ENCODE measurements at regions not wholly inside any gene's neighbourhood (a gene's known extent, or its start where the extent isn't known, plus 50 kb on each side); places are given as distances from the start of the nearest gene placed in this dataset.

DNA sequence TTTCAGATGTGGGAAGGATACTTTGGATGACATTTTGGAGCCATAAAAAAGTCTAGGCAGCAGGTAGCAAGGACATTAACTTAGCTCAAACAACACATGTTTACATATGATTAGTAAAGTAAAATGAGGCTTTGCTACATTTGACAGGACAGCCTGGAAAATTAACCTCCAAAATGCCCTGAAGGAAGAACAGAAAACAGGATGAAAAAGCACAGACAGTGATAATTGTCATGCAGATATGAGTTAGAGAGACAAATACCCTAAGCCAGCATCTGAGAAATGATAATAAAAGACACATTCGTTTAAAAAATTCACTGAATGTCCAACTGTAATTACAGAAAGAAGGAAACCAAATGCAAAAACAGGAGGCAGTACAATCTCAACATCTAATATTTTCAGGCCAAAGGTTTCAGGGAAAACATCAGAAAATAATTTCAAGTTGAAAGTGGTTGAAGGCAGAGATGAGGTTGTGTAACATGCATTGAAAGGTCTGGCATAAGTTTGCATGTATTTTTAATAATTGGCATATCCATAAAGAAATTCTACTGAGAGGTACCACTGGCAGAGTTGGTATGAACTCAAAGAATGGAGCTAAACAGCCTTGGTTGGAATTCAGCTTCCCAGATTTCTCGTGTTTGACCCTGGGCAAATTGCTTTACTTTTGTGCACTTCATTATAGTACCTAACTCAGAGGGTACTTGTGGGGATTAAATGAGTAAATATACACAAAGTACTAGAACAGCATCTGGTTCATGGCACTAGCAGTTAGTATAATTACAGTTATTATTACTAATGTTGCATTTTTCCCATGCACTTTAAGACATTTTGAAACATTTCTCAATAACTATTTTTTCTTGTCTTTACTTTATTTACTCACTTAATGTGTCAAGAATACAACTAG is 54.4 kb upstream of the MAP9 start:
- intact Hi-C loops (cut with DNase I, micrococcal nuclease) = no loop called here
- POLR2A ChIA-PET = no interaction called here
- Mint-ChIP-seq H3K27me3 (no peaks in the 10 kb centered on the region), H3K27ac (no peak overlapping the region), H3K4me1 (ENCODE audit: low read depth) (no peaks in the 10 kb centered on the region), H3K4me3 (no peak overlapping the region), H3K36me3 (ENCODE audit: low read depth) (no peaks in the 10 kb centered on the region), H3K9me3 (peaks cover 2% of the 10 kb centered on the region)
- CTCF ChIA-PET = no interaction called here
- TF ChIP-seq, protein P1, sequence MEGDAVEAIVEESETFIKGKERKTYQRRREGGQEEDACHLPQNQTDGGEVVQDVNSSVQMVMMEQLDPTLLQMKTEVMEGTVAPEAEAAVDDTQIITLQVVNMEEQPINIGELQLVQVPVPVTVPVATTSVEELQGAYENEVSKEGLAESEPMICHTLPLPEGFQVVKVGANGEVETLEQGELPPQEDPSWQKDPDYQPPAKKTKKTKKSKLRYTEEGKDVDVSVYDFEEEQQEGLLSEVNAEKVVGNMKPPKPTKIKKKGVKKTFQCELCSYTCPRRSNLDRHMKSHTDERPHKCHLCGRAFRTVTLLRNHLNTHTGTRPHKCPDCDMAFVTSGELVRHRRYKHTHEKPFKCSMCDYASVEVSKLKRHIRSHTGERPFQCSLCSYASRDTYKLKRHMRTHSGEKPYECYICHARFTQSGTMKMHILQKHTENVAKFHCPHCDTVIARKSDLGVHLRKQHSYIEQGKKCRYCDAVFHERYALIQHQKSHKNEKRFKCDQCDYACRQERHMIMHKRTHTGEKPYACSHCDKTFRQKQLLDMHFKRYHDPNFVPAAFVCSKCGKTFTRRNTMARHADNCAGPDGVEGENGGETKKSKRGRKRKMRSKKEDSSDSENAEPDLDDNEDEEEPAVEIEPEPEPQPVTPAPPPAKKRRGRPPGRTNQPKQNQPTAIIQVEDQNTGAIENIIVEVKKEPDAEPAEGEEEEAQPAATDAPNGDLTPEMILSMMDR (IDR thresholded peaks at IDR 0.05) = no peak
- H3K4me3 ChIP-seq (ENCODE audit: low read length) = no peak overlapping the region
- H3K4me1 ChIP-seq (ENCODE audit: insufficient read depth, low read length) = no peaks in the 10 kb centered on the region
- peaks cover 3 to 4% of the 10 kb centered on the region in 2 experiments for H3K9me3 ChIP-seq (ENCODE audit: control insufficient read depth in 1 of 2, insufficient read depth in 1 of 2, low read length in 2 of 2)
- ATAC-seq (ENCODE audit: poor library complexity) (no peak), DNase-seq (no peak)
- H3K27ac ChIP-seq (ENCODE audit: low read depth in 1 of 2, low read length in 2 of 2) = no peak overlapping the region
- no peaks in the 10 kb centered on the region for H3K36me3 ChIP-seq (ENCODE audit: insufficient read depth, low read length)
- H3K27me3 ChIP-seq (ENCODE audit: control insufficient read depth in 1 of 2, insufficient read depth in 2 of 2, low read length in 2 of 2) = peaks cover 0 to 3% of the 10 kb centered on the region in 2 experiments

DNA sequence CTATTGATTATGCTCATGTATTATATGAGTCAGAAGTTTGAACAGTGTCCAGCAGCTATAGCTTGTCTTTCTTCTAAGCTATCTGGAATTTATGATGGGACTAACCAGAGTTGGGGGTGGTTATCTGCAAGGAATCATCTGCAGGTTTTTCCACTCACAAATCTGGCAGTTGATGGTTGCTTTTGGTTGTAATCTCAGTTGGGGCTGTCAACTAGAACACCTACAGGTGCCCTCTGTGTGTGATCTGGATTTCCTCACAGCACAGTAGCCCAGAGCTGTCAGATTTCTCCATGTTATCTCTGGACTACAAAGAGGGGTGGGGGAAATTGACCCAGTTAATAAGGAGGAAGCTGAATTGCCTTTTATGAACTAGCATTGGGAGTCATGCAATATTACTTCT is 51.4 kb upstream of the MAP9 start:
- Mint-ChIP-seq H3K9me3 (peaks cover 2% of the 10 kb centered on the region), H3K27ac (no peak overlapping the region), H3K4me1 (ENCODE audit: low read depth) (no peaks in the 10 kb centered on the region), H3K36me3 (ENCODE audit: low read depth) (no peaks in the 10 kb centered on the region), H3K4me3 (no peak overlapping the region), H3K27me3 (no peaks in the 10 kb centered on the region)
- intact Hi-C loops (cut with DNase I, micrococcal nuclease) = no loop called here
- DNase-seq (no peak), ATAC-seq (ENCODE audit: poor library complexity) (no peak)
- no peaks in the 10 kb centered on the region for H3K27me3 ChIP-seq (ENCODE audit: control insufficient read depth in 1 of 2, insufficient read depth in 2 of 2, low read length in 2 of 2)
- no peak overlapping the region for H3K27ac ChIP-seq (ENCODE audit: low read depth in 1 of 2, low read length in 2 of 2)
- TF ChIP-seq, protein P1 (IDR thresholded peaks at IDR 0.05) = no peak
- peaks cover 4 to 7% of the 10 kb centered on the region in 2 experiments for H3K9me3 ChIP-seq (ENCODE audit: control insufficient read depth in 1 of 2, insufficient read depth in 1 of 2, low read length in 2 of 2)
- H3K4me1 ChIP-seq (ENCODE audit: insufficient read depth, low read length) = no peaks in the 10 kb centered on the region
- ChIA-PET POLR2A (no interaction called here), CTCF (no interaction called here)
- H3K4me3 ChIP-seq (ENCODE audit: low read length) = no peak overlapping the region
- no peaks in the 10 kb centered on the region for H3K36me3 ChIP-seq (ENCODE audit: insufficient read depth, low read length)

DNA sequence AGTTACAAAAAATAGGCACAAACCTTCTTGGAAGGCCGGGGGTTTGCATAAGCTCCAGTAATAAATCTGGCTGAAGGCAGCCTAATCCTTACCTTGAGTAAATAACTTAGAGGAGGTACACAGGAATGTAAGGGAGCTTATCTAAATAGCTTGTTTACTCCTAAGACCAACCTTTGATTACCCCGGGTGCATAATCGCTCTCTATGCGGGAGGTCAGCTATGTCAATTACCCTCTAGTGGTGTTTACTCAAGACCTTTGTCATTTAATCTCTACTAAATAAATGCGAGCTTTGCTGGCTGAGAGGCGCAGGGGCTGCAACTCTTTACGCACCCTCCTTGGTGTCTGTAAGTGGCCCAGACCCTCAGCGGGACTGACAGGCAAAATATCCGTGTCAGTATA is 50.2 kb upstream of the MAP9 start:
- peaks cover 4 to 14% of the 10 kb centered on the region in 2 experiments for H3K9me3 ChIP-seq (ENCODE audit: control insufficient read depth in 1 of 2, insufficient read depth in 1 of 2, low read length in 2 of 2)
- H3K4me3 ChIP-seq (ENCODE audit: low read length) = no peak overlapping the region
- Mint-ChIP-seq H3K9me3 (peaks cover 2% of the 10 kb centered on the region), H3K4me1 (ENCODE audit: low read depth) (no peaks in the 10 kb centered on the region), H3K36me3 (ENCODE audit: low read depth) (no peaks in the 10 kb centered on the region), H3K27ac (no peak overlapping the region), H3K4me3 (no peak overlapping the region), H3K27me3 (no peaks in the 10 kb centered on the region)
- ChIA-PET POLR2A (no interaction called here), CTCF (interaction anchor here (0.7 kb wide), 1 partner anchor 43 kb away, joined by 3 read pairs; no protein-coding TSS in a partner anchor)
- no peaks in the 10 kb centered on the region for H3K36me3 ChIP-seq (ENCODE audit: insufficient read depth, low read length)
- TF ChIP-seq, protein P1 (IDR thresholded peaks at IDR 0.05) = no peak
- no peaks in the 10 kb centered on the region for H3K4me1 ChIP-seq (ENCODE audit: insufficient read depth, low read length)
- DNase-seq (no peak), ATAC-seq (ENCODE audit: poor library complexity) (no peak)
- intact Hi-C loops (cut with DNase I, micrococcal nuclease) = no loop called here
- peaks cover 0 to 3% of the 10 kb centered on the region in 2 experiments for H3K27me3 ChIP-seq (ENCODE audit: control insufficient read depth in 1 of 2, insufficient read depth in 2 of 2, low read length in 2 of 2)
- no peak overlapping the region for H3K27ac ChIP-seq (ENCODE audit: low read depth in 1 of 2, low read length in 2 of 2)

Measured in CD4-positive, alpha-beta T cell (primary cell).